ENCODE measurements at regions not wholly inside any gene's neighbourhood (a gene's known extent, or its start where the extent isn't known, plus 50 kb on each side); places are given as distances from the start of the nearest gene placed in this dataset.

GRCh38 chr22:49590381-49590780 is 237.3 kb downstream of the BRD1 start:
- intact Hi-C loops (cut with micrococcal nuclease) (no loop called here), dilution Hi-C loops (cut with HindIII; ENCODE audit: low sequenced_read_pairs, unreplicated experiment) (no loop called here)

More at GRCh38 chr22:49590381-49590780, 237.3 kb downstream of the BRD1 start:
- Histone ChIP-seq H3K9me1 (ENCODE audit: insufficient read depth, low read length) (no peaks in the 10 kb centered on the region), H3K9me3 (ENCODE audit: control insufficient read depth, insufficient read depth, low read length) (peaks cover 72% of the 10 kb centered on the region), H3K9ac (ENCODE audit: low read depth, low read length) (no peak overlapping the region), H3K27me3 (ENCODE audit: control insufficient read depth, insufficient read depth, low read length) (no peaks in the 10 kb centered on the region), H4K91ac (ENCODE audit: insufficient read depth, low read depth, low read length) (no peak overlapping the region), H2AK5ac (ENCODE audit: low read depth, low read length) (no peak overlapping the region), H3K18ac (ENCODE audit: low read depth, low read length) (no peak overlapping the region), H4K5ac (ENCODE audit: low read depth, low read length) (no peak overlapping the region), H2BK20ac (ENCODE audit: low read depth, low read length) (no peak overlapping the region), H4K8ac (ENCODE audit: low read depth in 2 of 2, low read length in 2 of 2) (no peak overlapping the region), H2BK120ac (ENCODE audit: low read depth, low read length) (no peak overlapping the region), H3K4me2 (ENCODE audit: low read depth, low read length) (no peak overlapping the region), H2BK5ac (ENCODE audit: low read depth, low read length, poor library complexity, severe bottlenecking) (no peak overlapping the region), H3K4me3 (ENCODE audit: insufficient read depth, low read depth, low read length) (no peak overlapping the region), H3K27ac (ENCODE audit: insufficient read depth, low read length) (no peak overlapping the region), H3K4ac (ENCODE audit: low read depth, low read length) (no peak overlapping the region), H2BK15ac (ENCODE audit: low read depth, low read length) (no peak overlapping the region), H2AK9ac (replicated peaks; ENCODE audit: low read depth, low read length, poor library complexity) (no peak overlapping the region), H3K4me1 (ENCODE audit: control insufficient read depth, insufficient read depth, low read length) (no peaks in the 10 kb centered on the region), H3K56ac (ENCODE audit: extremely low read depth, insufficient read depth, low read length) (no peak overlapping the region), H3K79me1 (ENCODE audit: low read depth in 1 of 2, low read length in 2 of 2) (no peaks in the 10 kb centered on the region), H3K23ac (ENCODE audit: low read depth, low read length) (no peak overlapping the region), H3K36me3 (ENCODE audit: control insufficient read depth, insufficient read depth, low read length) (no peaks in the 10 kb centered on the region), H3K14ac (replicated peaks; ENCODE audit: low read depth, low read length) (no peak overlapping the region), H4K20me1 (ENCODE audit: insufficient read depth, low read length) (no peaks in the 10 kb centered on the region), H2AFZ (replicated peaks; ENCODE audit: low read length, poor library complexity) (no peak overlapping the region)
- CTCF ChIA-PET, result no interaction called here
- DNase-seq, result no peak
- ATAC-seq (ENCODE audit: low read depth), result no peak
- in situ Hi-C loops (cut with MboI; ENCODE audit: low sequenced_read_pairs), result no loop called here
- no TSS peak for BruUV-seq (replicated peaks)
- TF ChIP-seq CEBPB (IDR thresholded peaks at IDR 0.05; ENCODE audit: low read depth, low read length) (no peak), RAD21 (IDR thresholded peaks at IDR 0.05; ENCODE audit: low read length) (no peak), MXI1 (IDR thresholded peaks at IDR 0.05; ENCODE audit: borderline replicate concordance, low read depth, low read length) (no peak), SMC3 (IDR thresholded peaks at IDR 0.05; ENCODE audit: low read depth, low read length) (no peak)
- 64% methylated on average over 8 of the region's 17 CpGs; no CpG with 5 or more reads in 1 of the 2 experiments for whole genome bisulfite sequencing, 2 experiments (ENCODE audit: extremely low coverage in 2 of 2, insufficient read length in 1 of 2)
- POLR2A ChIA-PET (ENCODE audit: unreplicated experiment), result no interaction called here

Data from IMR-90 (cell line).